ENCODE measurements at regions not wholly inside any gene's neighbourhood (a gene's known extent, or its start where the extent isn't known, plus 50 kb on each side); places are given as distances from the start of the nearest gene placed in this dataset.

- no peak for ATAC-seq (ENCODE audit: low read depth in 2 of 2)
- no peak for DNase-seq
- Mint-ChIP-seq H3K27ac (no peak overlapping the region), H3K4me3 (no peak overlapping the region), H3K27me3 (peaks cover 20 to 46% (median 40%) of the 10 kb centered on the region in 3 donors), H3K9me3 (peaks cover 0 to 7% (median 0%) of the 10 kb centered on the region in 7 donors), H3K36me3 (no peaks in the 10 kb centered on the region), H3K4me1 (no peaks in the 10 kb centered on the region)
Measured at GRCh38 chr14:101418601-101419000, 142.7 kb upstream of the DIO3 start.

DNA sequence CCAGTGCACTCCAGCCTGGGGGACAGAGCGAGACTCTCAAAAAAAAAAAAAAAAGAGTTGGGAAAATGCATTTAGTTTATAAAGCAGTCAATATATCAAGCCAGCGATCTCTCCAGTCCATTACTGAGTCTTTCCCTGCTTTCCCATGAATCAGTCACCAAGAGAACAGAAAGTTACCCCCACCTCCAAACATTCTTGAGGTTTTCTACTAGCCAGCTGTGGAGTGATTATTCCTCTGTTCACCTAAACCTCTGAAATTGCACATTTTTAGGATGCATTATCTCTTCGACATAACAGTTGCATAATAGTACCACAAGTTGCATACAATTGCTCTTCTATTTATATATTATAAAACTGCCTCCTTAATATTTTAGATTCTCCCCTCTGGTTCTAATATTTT is 134.8 kb upstream of the DIO3 start:
- ATAC-seq (ENCODE audit: low read depth in 2 of 2) (no peak), DNase-seq (no peak)
- peaks cover 16 to 21% (median 20%) of the 10 kb centered on the region in 3 donors for H3K27me3 Mint-ChIP-seq
- peaks cover 10 to 52% (median 22%) of the 10 kb centered on the region in 7 donors for H3K9me3 Mint-ChIP-seq
- H3K4me1 Mint-ChIP-seq, result no peaks in the 10 kb centered on the region
- no peak overlapping the region for H3K4me3 Mint-ChIP-seq
- H3K27ac Mint-ChIP-seq, result no peak overlapping the region
- peaks cover 0 to 8% of the 10 kb centered on the region in 2 donors for H3K36me3 Mint-ChIP-seq

DNA sequence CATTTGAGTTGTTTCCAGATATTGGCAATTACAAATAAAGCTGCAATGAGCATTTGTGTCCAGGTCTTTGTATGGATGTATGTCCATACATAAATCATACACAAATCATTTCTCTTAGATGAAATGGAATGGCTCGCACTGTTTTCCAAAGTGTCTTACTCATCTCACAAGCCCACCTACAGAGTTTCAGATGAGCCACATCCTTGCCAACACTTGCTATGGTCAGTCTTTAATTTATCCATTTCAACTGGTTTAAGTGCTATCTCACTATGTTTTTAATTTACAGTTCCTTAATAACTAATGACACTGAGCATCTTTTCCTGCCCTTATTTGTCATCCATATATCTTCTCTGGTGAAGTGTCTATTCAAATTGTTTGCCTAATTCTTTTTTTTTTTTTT is 132.9 kb upstream of the DIO3 start:
- no peaks in the 10 kb centered on the region for H3K4me1 Mint-ChIP-seq
- H3K27ac Mint-ChIP-seq, result no peak overlapping the region
- no peak for DNase-seq
- no peak overlapping the region for H3K4me3 Mint-ChIP-seq
- peaks cover 0 to 8% of the 10 kb centered on the region in 2 donors for H3K36me3 Mint-ChIP-seq
- ATAC-seq (ENCODE audit: low read depth in 2 of 2), result no peak
- H3K9me3 Mint-ChIP-seq, result peaks cover 10 to 53% (median 22%) of the 10 kb centered on the region in 7 donors
- peaks cover 29 to 32% (median 32%) of the 10 kb centered on the region in 3 donors for H3K27me3 Mint-ChIP-seq

- Mint-ChIP-seq H3K4me3 (no peak overlapping the region), H3K27me3 (peaks cover 27 to 36% (median 31%) of the 10 kb centered on the region in 3 donors), H3K27ac (no peak overlapping the region), H3K9me3 (peaks cover 0 to 10% (median 1%) of the 10 kb centered on the region in 7 donors), H3K4me1 (no peaks in the 10 kb centered on the region), H3K36me3 (no peaks in the 10 kb centered on the region)
- ATAC-seq (ENCODE audit: low read depth in 2 of 2) (no peak), DNase-seq (no peak)
Measured at GRCh38 chr14:101435546-101435945, 125.7 kb upstream of the DIO3 start.

- Mint-ChIP-seq H3K36me3 (no peaks in the 10 kb centered on the region), H3K4me1 (no peaks in the 10 kb centered on the region), H3K9me3 (no peaks in the 10 kb centered on the region), H3K27me3 (peaks cover 23 to 50% (median 47%) of the 10 kb centered on the region in 3 donors), H3K4me3 (no peak overlapping the region), H3K27ac (no peak overlapping the region)
- no peak for DNase-seq
- ATAC-seq (ENCODE audit: low read depth in 2 of 2), result no peak
Measured at GRCh38 chr14:101439023-101439422, 122.3 kb upstream of the DIO3 start.

DNA sequence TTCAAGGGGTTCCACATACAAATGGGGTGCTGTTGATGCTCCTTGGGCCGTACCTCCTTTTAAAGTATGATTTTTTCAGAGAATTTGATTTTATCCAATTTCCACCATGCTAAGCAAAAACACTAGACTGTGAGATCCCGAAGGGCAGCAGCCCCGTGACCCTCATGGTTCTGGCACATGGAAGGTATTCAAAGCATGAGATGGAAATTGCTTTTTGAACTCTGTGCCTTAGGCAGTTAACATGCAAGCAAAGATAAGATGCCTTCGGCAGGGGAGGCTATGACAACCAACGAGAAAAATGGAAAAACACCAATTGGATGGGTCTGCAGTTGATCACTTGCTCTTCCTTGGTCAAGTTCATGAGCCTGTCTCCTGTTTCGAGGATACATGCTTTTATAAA is 120.8 kb upstream of the DIO3 start:
- peaks cover 31 to 60% (median 44%) of the 10 kb centered on the region in 3 donors for H3K27me3 Mint-ChIP-seq
- DNase-seq (no peak), ATAC-seq (ENCODE audit: low read depth in 2 of 2) (no peak)
- H3K4me1 Mint-ChIP-seq, result no peaks in the 10 kb centered on the region
- H3K4me3 Mint-ChIP-seq, result no peak overlapping the region
- H3K36me3 Mint-ChIP-seq, result no peaks in the 10 kb centered on the region
- H3K9me3 Mint-ChIP-seq, result no peaks in the 10 kb centered on the region
- H3K27ac Mint-ChIP-seq, result no peak overlapping the region

GRCh38 chr14:101441710-101442109 is 119.6 kb upstream of the DIO3 start:
- H3K27me3 Mint-ChIP-seq, result peaks cover 23 to 53% (median 42%) of the 10 kb centered on the region in 3 donors
- H3K4me3 Mint-ChIP-seq, result no peak overlapping the region
- H3K4me1 Mint-ChIP-seq, result no peaks in the 10 kb centered on the region
- DNase-seq (no peak), ATAC-seq (ENCODE audit: low read depth in 2 of 2) (no peak)
- H3K27ac Mint-ChIP-seq, result no peak overlapping the region
- H3K9me3 Mint-ChIP-seq, result no peaks in the 10 kb centered on the region
- H3K36me3 Mint-ChIP-seq, result no peaks in the 10 kb centered on the region

GRCh38 chr14:101442451-101442850 is 118.8 kb upstream of the DIO3 start:
- Mint-ChIP-seq H3K27ac (no peak overlapping the region), H3K4me3 (no peak overlapping the region), H3K4me1 (no peaks in the 10 kb centered on the region), H3K27me3 (peaks cover 23 to 57% (median 45%) of the 10 kb centered on the region in 3 donors), H3K9me3 (no peaks in the 10 kb centered on the region), H3K36me3 (no peaks in the 10 kb centered on the region)
- DNase-seq (no peak), ATAC-seq (ENCODE audit: low read depth in 2 of 2) (no peak)

- Mint-ChIP-seq H3K36me3 (no peaks in the 10 kb centered on the region), H3K9me3 (no peaks in the 10 kb centered on the region), H3K27ac (no peak overlapping the region), H3K27me3 (peaks cover 23 to 57% (median 45%) of the 10 kb centered on the region in 3 donors), H3K4me1 (no peaks in the 10 kb centered on the region), H3K4me3 (no peak overlapping the region)
- ATAC-seq (ENCODE audit: low read depth in 2 of 2), result no peak
- DNase-seq, result no peak
Measured at GRCh38 chr14:101444116-101444515, 117.2 kb upstream of the DIO3 start.

GRCh38 chr14:101445278-101445677 is 116.0 kb upstream of the DIO3 start:
- Mint-ChIP-seq H3K27me3 (peaks cover 25 to 64% (median 49%) of the 10 kb centered on the region in 3 donors), H3K4me1 (no peaks in the 10 kb centered on the region), H3K36me3 (no peaks in the 10 kb centered on the region), H3K9me3 (no peaks in the 10 kb centered on the region), H3K4me3 (no peak overlapping the region), H3K27ac (no peak overlapping the region)
- DNase-seq (no peak), ATAC-seq (ENCODE audit: low read depth in 2 of 2) (no peak)

DNA sequence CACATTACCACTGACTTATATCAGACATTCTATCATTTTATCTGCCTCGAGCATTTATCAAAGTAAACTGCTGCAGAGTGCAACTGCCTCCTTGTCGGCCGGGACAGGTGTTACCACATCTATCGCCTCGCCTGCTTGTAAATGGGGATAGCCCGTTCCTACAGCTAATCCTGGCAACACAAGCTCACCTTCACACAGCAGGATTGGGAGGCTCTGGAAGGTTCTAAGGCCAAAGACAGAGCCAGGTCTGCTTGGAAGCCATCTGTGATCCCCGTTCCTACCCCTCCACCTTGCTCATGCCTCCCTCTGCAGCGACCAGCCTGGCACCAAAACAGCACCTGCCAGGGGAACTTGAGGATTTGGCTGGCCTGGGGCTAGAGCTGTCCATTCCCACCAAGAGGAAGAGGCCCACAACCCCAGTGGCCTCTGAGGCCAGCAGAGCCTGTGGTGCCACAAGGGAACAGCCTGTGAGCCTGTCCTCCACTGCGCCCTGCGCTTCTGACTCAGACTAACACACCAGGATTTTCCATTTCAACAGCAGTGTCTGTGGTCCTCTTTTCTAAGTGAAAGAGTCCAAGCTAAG is 114.8 kb upstream of the DIO3 start:
- H3K27ac Mint-ChIP-seq, result peak overlapping the region in 1 of 6 donors; percentile 11
- no peaks in the 10 kb centered on the region for H3K4me1 Mint-ChIP-seq
- no peak overlapping the region for H3K4me3 Mint-ChIP-seq
- peaks cover 22 to 63% (median 37%) of the 10 kb centered on the region in 3 donors for H3K27me3 Mint-ChIP-seq
- H3K36me3 Mint-ChIP-seq, result no peaks in the 10 kb centered on the region
- H3K9me3 Mint-ChIP-seq, result no peaks in the 10 kb centered on the region
- DNase-seq (no peak), ATAC-seq (ENCODE audit: low read depth in 2 of 2) (no peak)

DNA sequence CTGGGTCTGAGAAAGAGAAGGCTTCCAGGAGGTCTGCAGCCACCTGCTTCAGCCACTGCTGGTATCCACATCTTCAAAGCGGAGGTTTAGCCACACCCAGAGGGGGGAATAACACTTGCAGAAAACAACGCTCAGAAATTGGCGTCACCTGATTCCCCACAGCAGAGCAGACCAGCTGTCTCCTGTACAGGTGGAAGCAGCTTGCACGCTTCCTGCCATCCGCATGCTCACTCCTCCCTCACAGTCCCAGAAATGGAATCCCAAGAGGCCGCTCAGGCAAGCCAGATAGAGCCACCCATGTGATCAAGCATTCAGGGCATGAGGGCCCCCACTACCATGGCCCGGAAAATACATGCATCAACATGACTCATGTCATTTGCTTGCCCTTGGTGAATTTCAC is 112.2 kb upstream of the DIO3 start:
- Mint-ChIP-seq H3K27ac (no peak overlapping the region), H3K4me3 (no peak overlapping the region), H3K27me3 (peaks cover 26 to 39% (median 37%) of the 10 kb centered on the region in 3 donors), H3K9me3 (peaks cover 0 to 2% (median 0%) of the 10 kb centered on the region in 7 donors), H3K36me3 (no peaks in the 10 kb centered on the region), H3K4me1 (no peaks in the 10 kb centered on the region)
- DNase-seq (no peak), ATAC-seq (ENCODE audit: low read depth in 2 of 2) (no peak)

GRCh38 chr14:101451166-101451565 is 110.1 kb upstream of the DIO3 start:
- Mint-ChIP-seq H3K27ac (no peak overlapping the region), H3K9me3 (peaks cover 0 to 2% (median 0%) of the 10 kb centered on the region in 7 donors), H3K4me3 (no peak overlapping the region), H3K36me3 (no peaks in the 10 kb centered on the region), H3K27me3 (peaks cover 33 to 54% (median 50%) of the 10 kb centered on the region in 3 donors), H3K4me1 (no peaks in the 10 kb centered on the region)
- DNase-seq (no peak), ATAC-seq (ENCODE audit: low read depth in 2 of 2) (no peak)

GRCh38 chr14:101453225-101453624 is 108.1 kb upstream of the DIO3 start:
- Mint-ChIP-seq H3K27me3 (peaks cover 44 to 58% (median 54%) of the 10 kb centered on the region in 3 donors), H3K36me3 (peaks cover 0 to 7% of the 10 kb centered on the region in 2 donors), H3K27ac (no peak overlapping the region), H3K9me3 (peaks cover 0 to 2% (median 0%) of the 10 kb centered on the region in 7 donors), H3K4me3 (no peak overlapping the region), H3K4me1 (peaks cover 5 to 8% (median 6%) of the 10 kb centered on the region in 3 donors)
- DNase-seq (no peak), ATAC-seq (ENCODE audit: low read depth in 2 of 2) (no peak)

Data from naive B cell (primary cell).